Stimulated activated CD4-positive, alpha-beta T cell treated with anti-CD3 and anti-CD28 coated beads, Interleukin-2, amount 100 ng/mL, for 4 hours (primary cell): ENCODE measurements at regions not wholly inside any gene's neighbourhood (a gene's known extent, or its start where the extent isn't known, plus 50 kb on each side); places are given as distances from the start of the nearest gene placed in this dataset.
"Not testable (repeated sequence)": the region's sequence is repeated elsewhere in the genome, so short reads cannot be mapped to it uniquely, and the experiment has no call there.

ENCODE experiments used
- DNase-seq: peaks from one replicate; pipeline ENCODE4 v3.0.0-alpha.2; 2020; ENCODE audit warnings: low read depth

DNA sequence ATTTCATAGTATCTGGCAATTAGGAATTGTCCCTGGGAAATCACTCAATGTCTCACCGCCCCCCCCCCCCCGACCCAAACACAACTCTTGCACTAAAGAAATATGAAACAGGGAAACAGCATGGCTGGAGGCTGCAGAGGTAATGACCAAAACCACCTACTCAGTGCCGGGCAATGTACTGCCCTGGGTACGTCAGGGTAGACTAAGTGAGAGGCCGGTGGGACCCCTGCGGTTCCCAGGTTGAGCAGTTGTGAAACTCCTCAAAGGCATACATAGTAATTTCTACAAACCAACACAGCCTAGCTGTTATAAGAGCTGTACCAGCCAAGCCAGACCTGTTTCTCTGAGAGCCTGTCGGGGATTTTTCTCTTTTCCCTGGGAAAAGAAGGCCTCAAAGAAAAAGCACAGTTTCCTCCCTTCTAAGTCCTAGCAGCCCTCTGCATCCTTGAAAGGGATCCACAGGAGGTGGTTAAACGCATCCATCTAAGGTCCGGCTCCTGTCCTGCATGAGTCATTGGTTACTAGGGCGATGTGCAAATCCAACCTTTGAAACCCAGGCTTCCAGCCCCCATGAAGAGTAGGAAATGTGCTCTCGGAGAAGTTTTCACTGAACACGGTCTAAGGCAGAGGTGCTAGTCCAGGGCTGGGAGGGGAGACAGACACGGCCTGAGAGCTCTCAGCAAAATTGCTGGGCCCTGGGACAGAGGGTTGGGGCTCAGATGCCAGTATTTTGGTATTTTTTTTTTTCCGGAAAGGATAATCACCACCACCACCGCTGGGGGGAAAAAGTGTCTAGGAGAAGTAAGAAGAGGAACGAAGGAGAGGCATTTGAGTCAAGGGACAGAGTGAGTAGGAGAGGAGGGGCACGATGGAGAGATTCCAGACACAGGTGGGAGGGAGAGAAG lies 172.8 kb downstream of the ATP6V0E2 start:
- DNase-seq: not testable (repeated sequence)

DNA sequence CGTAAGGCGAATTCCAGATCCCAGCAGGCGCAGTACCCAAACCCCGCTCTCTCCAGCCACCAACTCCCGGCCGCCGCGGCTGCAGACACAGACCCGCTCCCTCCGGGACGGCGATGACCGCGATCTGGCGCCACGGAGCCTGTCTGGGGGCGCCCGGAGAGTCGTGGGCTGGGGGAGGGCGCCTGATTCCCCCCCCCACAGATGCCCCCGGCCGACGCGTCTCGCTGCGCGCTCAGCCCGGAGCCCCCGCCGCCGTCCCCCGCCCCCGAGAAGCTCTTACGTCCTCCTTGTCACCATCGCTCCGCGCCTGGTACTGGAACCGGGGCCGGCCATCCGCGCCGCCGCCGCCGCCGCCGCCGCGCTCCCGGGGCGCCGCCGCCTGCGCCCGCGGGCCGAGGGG lies 173.6 kb downstream of the ATP6V0E2 start:
- DNase-seq: not testable (repeated sequence)

DNA sequence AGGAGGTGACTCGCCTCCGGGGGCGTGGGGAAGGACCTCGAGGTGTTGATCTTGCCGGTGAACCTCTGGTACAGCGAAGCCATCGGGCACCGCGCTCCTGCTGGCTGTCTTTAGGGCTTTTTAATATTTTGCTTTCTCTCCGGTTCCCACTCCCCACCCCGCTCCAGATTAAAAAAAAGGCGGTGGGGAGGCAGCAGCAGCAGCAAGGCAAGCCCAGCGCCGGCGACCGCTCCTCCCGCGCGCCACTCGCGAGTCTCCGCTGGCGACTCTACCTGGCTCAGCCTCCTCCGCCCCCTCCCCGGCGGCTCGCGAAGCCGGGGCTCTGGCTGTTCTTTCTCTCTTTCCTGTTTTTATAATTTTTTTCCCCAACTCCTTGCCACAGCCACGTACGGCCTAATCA lies 174.0 kb downstream of the ATP6V0E2 start:
- DNase-seq: not testable (repeated sequence)

DNA sequence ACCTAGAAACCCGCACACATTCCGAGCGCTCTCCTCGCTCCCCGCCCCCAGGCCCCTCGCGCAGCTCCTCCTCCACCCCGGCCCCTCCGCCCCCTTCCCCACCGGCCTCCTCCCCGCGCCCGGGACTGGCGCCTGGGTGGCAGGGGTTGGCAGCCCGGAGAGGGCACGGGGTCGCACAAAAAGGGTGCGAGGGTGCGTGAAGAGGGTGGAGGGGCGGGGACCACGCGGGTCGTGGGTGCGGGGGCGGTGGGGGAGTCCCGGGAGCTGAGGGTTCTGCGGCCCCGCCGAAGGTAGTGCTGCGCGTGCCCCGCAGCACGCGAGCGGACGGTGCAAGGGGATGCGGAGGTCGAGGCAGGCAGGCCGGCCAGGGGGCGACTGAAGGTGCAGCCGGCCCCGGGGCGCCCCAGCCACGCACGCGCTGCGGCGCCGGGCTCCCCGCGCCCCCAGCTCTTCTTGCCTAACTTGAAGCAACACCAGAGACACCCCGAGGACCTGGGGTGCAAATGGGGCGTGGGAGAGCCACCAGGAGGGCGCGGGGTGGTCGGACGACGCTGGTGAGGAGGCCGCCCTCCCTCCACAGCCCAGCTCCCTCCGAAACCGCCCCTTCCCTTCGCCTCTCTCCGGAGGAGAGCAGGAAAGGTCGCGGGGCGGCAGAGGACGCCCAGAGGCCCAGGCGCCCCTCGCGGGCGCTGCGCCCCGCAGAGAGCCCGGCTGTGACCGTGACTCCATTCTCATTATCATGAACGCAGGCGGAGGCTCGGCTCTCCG lies 174.7 kb downstream of the ATP6V0E2 start:
- not testable (repeated sequence) for DNase-seq

DNA sequence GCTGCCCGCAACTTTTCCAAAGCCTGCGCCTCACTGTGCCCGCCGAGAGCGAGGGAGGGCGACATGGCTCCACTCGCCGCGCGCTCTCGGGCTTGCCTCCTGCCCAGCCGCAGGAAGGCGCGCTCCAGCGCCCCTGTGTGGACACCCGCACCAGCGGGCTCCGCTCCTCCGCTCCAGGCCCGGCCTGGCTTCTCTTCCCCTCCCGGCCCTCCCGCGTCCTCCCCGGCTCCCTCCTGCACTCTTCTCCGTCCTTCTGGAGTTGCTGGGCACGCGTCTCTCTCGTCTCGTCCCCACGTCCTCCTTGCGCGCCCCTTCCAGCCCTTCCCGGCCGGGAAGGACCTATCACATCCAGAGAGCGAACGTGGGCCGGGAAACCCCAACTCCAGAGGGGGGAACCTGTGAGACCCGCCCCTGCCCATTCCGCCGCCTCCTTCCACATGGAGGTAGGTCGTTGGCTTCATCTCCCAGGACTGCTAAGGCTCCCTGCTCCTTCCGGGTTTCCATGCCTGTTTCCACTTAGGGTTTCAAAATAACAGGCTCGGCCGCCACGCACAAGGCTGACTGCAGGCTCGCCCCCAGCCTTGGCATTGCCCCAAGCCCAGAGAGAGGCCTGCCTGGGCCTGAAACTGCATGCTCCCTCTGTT lies 175.4 kb downstream of the ATP6V0E2 start:
- not testable (repeated sequence) for DNase-seq

DNA sequence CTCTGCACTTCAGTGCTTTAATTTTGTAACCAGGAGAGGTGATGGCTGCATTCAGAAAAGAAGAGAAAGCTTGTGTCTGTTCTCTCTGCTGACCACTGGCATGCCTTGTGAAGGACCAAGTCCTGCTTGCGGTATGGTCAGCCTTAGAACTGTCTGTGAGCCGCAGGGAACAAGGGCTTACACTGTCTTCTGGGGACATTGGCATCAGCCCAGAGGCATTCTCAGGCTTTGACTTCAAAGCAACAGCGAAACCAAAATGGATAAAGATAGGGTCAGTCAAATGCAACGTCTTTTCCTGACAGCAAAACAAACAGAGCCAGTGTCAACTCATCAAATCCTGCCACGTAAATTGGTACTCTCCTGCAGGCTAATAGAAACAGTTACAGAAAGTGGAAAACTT lies 179.6 kb downstream of the ATP6V0E2 start:
- not testable (repeated sequence) for DNase-seq

DNA sequence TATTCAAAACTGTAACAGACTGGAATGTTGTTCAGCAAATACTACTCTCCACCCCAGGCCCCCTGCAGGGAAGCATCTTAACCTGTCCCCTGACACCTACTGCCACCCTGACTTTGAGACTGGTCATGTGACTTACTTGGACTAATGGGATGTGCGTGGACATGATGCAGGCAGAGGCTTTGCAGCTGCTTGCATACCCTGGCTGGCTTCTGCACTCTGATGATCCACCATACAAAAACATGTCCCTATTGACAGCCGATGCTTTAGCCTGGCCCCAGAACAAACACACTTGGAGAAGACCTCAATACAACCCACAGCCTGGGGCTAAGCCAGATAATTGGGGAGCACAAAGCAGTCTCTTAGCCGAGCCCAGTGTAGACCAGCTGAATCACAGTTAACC lies 180.5 kb downstream of the ATP6V0E2 start:
- not testable (repeated sequence) for DNase-seq

DNA sequence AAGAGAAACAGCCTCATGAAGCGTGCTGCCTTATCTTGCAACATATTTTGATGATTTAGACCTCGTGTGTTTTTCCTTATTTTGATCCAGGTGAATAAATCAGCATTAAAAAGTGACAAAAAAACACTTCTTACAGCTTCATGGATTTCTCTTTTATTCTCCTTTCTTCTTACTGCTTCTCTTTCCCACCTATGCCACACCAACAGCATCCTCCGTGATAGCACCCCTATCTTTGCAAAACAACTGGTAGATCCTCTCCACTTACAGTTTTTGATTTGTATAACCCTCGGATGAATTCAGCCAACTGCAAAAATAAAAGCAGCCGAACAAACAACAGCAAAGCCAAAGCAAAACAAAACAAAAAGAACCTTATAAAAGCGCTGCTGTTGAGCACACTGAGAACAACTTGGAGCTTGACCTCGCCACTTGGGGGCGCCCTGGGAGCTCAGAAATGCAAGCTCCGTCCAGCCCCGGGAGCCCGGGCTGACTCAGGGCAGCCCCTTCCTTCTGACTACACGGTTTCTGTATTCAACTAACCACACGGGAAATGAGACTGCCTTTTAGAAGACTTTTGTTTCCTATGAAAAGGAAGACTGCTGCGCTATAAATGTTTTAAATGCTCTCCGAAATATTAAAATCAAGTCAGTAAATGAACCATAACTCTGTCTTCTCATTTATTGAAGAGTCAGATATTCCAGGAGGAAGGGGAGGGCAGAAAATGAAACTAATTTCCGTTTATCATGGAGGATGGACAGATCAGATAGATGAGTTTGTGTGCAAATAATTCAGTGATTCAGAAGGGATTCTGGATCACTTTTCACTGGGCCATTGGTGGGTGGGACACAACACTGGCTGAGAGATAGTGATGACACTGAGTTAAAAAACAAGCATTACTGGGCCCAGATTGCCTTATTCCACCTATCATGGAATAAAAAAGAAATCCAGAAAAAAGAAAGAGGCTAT lies 186.8 kb downstream of the ATP6V0E2 start:
- peak; percentile 77 for DNase-seq

DNA sequence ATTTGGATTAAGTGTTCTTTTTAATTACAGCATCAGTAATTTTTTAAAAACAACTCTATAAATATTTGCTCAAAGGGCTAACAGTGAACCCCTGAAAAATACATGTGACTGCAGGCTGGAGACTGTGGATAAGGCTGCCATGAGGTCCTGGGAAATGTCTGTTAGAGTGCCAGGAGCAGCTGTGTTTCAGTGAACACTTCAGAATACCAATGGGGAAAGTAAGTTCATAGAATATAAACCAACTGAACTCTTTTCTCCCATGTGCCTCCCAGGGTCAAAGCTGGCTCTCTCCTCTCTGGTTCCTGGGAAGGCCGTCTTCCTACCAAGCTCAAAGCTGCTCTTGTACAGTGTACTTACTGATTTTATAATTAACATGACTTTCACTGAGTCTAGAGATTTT lies 189.4 kb downstream of the ATP6V0E2 start:
- not testable (repeated sequence) for DNase-seq

DNA sequence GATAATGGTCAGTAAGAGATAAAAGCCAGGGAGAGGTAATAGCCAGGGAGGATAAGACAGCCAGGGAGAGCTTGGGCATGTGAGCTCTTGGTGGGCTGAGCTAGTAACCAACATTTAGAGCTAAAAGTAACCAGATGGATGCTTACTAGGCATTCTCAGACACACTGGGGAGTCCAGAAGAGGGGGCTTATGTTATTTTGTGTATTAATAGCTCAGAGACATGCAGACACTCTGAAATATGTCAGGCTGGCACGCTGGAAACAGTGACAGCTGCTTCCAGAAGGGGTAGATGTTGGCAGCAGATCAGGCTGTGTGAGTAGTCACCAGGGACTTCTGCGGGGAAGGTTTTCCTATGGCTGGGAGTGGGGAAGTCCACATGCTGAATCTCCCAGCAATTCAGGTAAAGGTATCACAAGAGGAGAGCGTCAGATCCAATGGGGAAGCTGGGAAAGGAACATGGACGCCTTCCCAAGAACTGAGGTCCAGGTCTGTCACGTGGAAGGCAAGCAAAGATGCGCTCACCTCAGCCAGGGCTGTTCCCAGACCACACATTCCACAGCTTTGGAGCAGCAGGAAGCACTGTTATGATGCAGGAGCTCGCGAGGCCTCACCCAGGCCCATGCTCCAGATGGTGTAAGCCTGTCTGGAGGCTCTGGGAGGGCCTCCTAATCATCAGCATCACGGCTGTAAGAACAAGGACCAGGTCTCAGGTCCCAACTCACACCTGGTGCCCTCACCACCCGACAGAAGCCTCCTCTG lies 196.0 kb downstream of the ATP6V0E2 start:
- not testable (repeated sequence) for DNase-seq

DNA sequence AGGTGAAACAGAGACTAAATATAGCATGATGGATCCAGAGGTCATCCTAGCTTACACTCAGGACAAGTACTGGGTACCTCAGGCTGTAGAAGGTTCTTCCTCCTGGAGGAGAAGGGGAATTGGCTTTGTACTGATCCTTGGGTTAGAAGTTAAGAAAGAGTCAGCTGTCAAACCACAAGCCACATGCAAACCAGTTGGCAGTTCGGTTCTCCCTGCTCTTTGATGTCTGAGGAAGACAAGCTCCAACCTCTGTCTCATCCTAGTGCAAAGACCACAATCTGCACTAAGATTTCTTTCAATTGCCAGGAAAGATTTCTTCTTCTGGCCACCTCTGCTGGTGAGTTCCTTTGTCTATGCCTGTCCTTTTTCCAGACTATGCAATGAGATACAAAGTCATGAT lies 203.8 kb downstream of the ATP6V0E2 start:
- not testable (repeated sequence) for DNase-seq

DNA sequence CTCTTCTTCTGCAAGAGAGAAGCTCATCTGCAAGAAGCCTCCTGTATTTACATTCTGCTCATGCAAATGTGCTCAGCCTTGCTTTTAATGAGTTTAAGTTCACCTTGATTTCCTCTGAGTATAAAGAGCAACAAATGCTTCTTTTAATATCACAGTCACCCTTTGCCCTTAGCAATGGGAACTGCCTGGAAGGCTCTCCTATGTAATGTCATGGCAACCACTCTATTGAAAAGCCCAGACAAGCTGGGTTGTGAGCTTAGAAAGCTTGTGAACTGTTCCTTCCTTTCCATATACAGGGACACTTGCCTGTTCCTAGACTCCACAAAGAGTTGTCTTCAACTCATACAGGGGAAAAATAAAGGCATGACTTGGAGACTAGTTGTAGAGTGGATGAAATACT lies 208.1 kb downstream of the ATP6V0E2 start:
- not testable (repeated sequence) for DNase-seq

DNA sequence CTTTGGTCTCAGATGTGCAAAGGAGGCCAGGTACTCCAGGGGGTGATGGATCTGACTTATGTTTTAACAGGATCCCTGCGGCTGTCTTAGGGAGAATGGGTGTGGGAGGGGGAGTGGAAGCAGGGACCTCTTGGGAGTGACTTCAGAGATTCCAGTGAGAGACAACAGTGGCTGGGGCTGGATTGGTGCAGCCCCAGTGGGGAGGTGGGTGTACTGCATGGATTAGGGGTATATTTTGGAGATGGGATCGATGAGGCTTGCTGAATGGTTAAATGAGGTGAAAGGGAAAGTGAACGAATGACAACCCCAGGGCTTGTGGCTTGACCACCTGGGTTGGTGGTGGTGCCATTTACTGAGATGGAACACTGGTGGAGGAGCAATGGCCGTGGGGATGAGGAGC lies 211.0 kb downstream of the ATP6V0E2 start:
- DNase-seq: not testable (repeated sequence)

DNA sequence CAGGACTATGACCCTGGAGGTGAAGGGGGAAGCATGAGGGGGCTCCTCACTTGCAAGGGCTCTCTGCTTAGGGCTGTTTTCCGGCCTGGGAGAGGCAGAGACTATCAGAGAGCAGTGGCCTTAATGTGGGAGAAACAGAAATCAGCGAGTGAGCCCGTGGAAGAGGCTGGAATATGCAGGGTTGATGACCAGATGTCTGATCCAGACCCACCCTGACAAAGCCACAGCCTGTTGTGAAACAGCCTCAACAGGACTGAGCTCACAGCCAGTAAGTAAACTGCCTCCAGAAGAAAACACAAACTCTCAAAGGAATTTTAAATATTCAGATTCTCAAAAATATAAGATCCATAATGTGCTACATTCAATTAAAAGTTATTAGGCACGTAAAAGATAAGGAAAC lies 213.7 kb downstream of the ATP6V0E2 start:
- not testable (repeated sequence) for DNase-seq

DNA sequence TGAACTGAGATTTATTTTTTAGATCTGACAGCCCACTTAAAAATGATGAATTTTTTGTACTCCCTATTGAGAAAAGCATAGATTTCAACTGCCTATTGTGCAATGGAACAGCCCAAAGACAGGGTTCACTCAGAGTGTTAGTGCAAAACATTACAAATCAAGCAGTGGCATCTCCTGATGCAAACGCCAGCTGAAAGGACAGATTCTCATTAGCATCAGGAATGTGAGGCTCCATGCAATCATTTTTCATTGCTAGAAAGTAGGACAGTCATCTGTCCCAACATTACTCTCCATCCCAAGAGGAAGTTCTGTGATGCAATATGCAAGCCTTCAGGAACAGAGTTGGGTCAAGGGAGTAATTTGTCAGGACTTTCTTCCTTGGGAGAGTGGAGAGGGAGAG lies 215.4 kb downstream of the ATP6V0E2 start:
- not testable (repeated sequence) for DNase-seq

DNA sequence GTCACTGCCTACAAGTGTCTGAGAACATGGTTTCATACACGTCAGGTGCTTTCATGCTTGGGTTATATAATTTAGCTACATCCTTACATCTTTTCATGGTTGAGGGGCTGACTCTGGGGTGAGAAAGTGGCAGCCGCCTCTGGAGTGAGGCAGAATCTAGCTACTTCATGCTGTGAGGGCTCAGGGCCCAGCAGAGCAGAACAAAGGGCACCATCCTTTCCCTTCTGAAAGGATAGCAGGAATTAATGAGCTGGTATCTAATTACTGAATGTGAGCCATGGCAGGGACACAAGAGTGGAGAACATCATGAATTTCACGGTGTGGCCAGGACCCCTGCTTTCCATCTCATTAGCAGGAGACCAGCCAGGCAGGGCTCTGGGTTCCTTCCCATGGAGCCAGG lies 217.0 kb downstream of the ATP6V0E2 start:
- DNase-seq: not testable (repeated sequence)

DNA sequence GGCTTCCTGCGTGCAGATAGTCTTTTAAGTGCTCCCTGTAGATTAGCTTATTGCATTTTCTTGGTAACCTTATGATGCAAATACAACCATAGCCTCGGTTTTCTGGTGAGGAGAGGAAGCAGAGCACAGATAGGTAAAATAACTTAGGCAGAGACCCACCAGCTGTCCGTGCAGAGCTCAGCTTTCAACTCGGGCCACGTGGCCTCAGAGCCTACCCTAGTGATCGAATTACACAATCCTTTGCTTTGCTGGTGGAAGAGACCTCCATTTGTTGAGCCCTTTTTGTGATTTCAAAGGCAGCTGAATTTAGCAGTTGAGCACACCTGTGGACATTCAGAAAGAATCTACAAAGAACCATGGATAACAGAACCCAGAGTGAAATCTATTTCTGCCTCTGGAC lies 220.1 kb downstream of the ATP6V0E2 start:
- DNase-seq: not testable (repeated sequence)

DNA sequence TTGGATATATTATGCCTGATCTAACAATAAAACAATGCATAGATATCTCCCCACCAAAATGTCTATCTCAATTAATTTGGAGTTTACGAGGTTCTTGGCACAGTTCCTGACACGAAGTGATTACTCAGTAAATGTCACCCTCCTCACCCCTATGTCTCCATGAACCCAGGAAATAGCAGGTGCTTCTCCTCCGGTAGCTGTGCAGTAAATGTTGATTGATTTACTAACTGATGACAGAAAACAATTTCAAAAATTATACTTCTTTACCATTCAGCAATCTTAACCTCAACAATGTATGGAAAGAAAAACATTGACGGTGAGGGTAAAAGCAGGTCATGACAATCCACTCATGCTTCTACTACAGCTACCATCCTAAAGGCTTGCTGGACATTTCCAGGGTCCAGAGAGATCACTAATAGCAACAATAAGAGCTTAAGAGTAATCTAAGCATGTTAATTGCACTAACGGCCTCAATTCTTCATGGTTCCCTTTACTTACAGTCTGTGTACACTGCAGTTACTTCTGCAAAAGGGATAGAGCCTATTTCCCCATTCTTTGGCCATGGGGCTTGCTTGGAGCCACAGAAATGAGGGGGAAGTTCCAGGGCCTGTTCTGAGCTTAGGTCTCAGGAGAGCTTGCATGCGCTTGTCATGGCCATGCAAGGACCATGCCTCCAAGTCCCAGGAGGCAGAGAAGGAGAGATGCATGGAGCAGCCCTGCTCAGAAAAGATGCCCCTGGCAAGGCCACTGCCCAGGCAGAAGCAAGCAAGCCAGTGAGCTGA lies 222.6 kb downstream of the ATP6V0E2 start:
- not testable (repeated sequence) for DNase-seq

DNA sequence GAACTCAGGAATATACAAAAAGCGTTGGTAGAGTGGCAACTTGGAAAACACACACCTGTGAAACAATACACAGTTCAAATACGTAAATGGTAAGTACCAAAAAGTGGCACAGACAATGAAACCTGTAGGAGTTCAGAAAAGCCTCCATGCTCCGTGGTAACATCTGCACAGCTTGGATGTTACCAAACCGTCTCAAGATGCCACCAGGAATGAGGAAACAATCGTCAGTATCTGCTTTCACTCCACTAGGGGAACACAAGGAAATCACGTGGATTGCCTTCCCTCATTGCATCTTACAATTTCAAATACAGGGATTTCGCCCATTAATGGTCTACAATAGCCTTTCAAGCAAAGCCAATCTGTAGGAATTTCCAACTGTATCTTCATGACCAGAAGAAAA lies 224.6 kb upstream of the LRRC61 start:
- not testable (repeated sequence) for DNase-seq

DNA sequence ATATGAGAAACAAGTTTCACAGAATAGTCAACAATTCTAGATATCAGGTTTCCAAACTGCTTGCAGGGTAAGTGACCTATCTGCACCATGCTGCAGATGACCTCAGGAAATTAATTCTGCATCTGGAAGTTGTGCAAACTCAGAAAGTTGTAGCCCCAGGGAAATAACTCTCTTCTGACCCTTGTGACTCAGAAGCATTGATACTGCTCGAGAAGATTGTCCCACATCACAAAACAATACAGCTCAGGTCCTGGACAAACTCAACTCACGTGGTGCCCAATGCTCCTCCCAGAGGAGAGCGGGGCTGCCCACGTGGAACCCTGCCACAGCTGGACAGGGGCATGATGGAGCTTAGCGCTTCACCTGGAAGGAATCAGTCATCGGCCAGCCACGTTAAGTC lies 221.9 kb upstream of the LRRC61 start:
- DNase-seq: not testable (repeated sequence)
